Chondrocyte (in vitro differentiated cells): ENCODE measurements at regions not wholly inside any gene's neighbourhood (a gene's known extent, or its start where the extent isn't known, plus 50 kb on each side); places are given as distances from the start of the nearest gene placed in this dataset.

Experiments
- DNase-seq: peaks from one replicate; pipeline ENCODE4 v3.0.0; 2021; ENCODE audit warnings: mixed read lengths, low spot score
- H3K27ac Mint-ChIP-seq: one replicate; pipeline ENCODE4 v1.8.0; 2021; ENCODE audit warnings: mild to moderate bottlenecking, moderate library complexity, mixed read lengths; ENCODE audit not compliant: unreplicated experiment
- H3K27me3 Mint-ChIP-seq: 2 replicates; pipeline ENCODE4 v1.8.0; 2021; ENCODE audit warnings: low read depth, mixed read lengths
- H3K36me3 Mint-ChIP-seq: 2 replicates; pipeline ENCODE4 v1.8.0; 2021; ENCODE audit warnings: low read depth, mixed read lengths
- H3K4me1 Mint-ChIP-seq: 2 replicates; pipeline ENCODE4 v1.8.0; 2021; ENCODE audit warnings: low read depth, mild to moderate bottlenecking, mixed read lengths
- H3K4me3 Mint-ChIP-seq: one replicate; pipeline ENCODE4 v1.8.0; 2021; ENCODE audit warnings: mild to moderate bottlenecking, moderate library complexity, mixed read lengths; ENCODE audit not compliant: unreplicated experiment
- H3K9me3 Mint-ChIP-seq: 2 replicates; pipeline ENCODE4 v1.8.0; 2021; ENCODE audit warnings: low read depth, mixed read lengths
- CTCF ChIP-seq: fragments of 200-600 bp; sonication (generic); IDR thresholded peaks from 2 replicates; pipeline ENCODE4 v1.5.0; 2021; ENCODE audit warnings: antibody characterized with exemption, mild to moderate bottlenecking, moderate library complexity

- Mint-ChIP-seq H3K27me3 (peaks cover 4% of the 10 kb centered on the region), H3K4me1 (peaks cover 4% of the 10 kb centered on the region), H3K36me3 (no peaks in the 10 kb centered on the region), H3K9me3 (peaks cover 6% of the 10 kb centered on the region), H3K4me3 (no peak overlapping the region), H3K27ac (no peak overlapping the region)
- TF ChIP-seq CTCF = no peak
- no peak for DNase-seq
These were observed 463.6 kb downstream of the ZWINT start for GRCh38 chr10:55897490-55897921.

GRCh38 chr10:55892276-55892675, 468.8 kb downstream of the ZWINT start:
- no peak overlapping the region for H3K4me3 Mint-ChIP-seq
- H3K27ac Mint-ChIP-seq = no peak overlapping the region
- no peaks in the 10 kb centered on the region for H3K36me3 Mint-ChIP-seq
- no peak for DNase-seq
- peaks cover 2% of the 10 kb centered on the region for H3K27me3 Mint-ChIP-seq
- no peaks in the 10 kb centered on the region for H3K9me3 Mint-ChIP-seq
- no peaks in the 10 kb centered on the region for H3K4me1 Mint-ChIP-seq
- no peak for TF ChIP-seq CTCF

GRCh38 chr10:55881588-55881987, 479.5 kb downstream of the ZWINT start:
- Mint-ChIP-seq H3K4me1 (no peaks in the 10 kb centered on the region), H3K27ac (no peak overlapping the region), H3K27me3 (no peaks in the 10 kb centered on the region), H3K9me3 (peaks cover 15% of the 10 kb centered on the region), H3K36me3 (no peaks in the 10 kb centered on the region), H3K4me3 (no peak overlapping the region)
- TF ChIP-seq CTCF = no peak
- DNase-seq = no peak

- H3K4me3 Mint-ChIP-seq = no peak overlapping the region
- no peaks in the 10 kb centered on the region for H3K4me1 Mint-ChIP-seq
- no peaks in the 10 kb centered on the region for H3K36me3 Mint-ChIP-seq
- TF ChIP-seq CTCF = no peak
- H3K27ac Mint-ChIP-seq = no peak overlapping the region
- no peaks in the 10 kb centered on the region for H3K27me3 Mint-ChIP-seq
- DNase-seq = no peak
- H3K9me3 Mint-ChIP-seq = no peaks in the 10 kb centered on the region
These were observed 487.6 kb downstream of the ZWINT start for GRCh38 chr10:55873485-55873884.

GRCh38 chr10:55870186-55870585, 490.9 kb downstream of the ZWINT start:
- Mint-ChIP-seq H3K4me1 (no peaks in the 10 kb centered on the region), H3K27me3 (peaks cover 3% of the 10 kb centered on the region), H3K27ac (no peak overlapping the region), H3K4me3 (no peak overlapping the region), H3K9me3 (no peaks in the 10 kb centered on the region), H3K36me3 (no peaks in the 10 kb centered on the region)
- no peak for TF ChIP-seq CTCF
- DNase-seq = no peak
